ENCODE measurements at regions not wholly inside any gene's neighbourhood (a gene's known extent, or its start where the extent isn't known, plus 50 kb on each side); places are given as distances from the start of the nearest gene placed in this dataset.

GRCh38 chr5:84589926-84590325 is 205.2 kb upstream of the EDIL3 start:
- no peak for DNase-seq

DNA sequence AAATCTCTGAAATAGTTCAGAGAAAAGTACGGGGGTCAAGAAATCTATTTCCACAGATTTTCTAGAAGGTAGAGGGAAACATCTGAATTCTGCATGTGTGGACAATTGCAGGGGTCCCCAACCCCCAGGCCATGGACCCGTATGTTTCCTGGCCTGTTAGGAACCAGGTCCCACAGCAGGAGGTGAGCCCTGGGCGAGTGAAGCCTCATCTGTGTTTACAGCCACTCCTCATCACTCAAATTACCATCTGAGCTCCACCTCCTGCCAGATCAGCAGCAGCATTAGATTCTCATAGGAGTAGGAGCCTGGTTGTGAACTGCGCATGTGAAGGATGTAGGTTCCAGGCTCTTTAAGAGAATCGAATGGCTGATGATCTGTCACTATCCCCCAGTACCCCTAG is 200.5 kb upstream of the EDIL3 start:
- DNase-seq = no peak

GRCh38 chr5:84578226-84578625 is 193.5 kb upstream of the EDIL3 start:
- no peak for DNase-seq

- no peak for DNase-seq
These were observed 188.5 kb upstream of the EDIL3 start for GRCh38 chr5:84573017-84573712.

- DNase-seq = no peak
These were observed 184.6 kb upstream of the EDIL3 start for GRCh38 chr5:84569307-84569706.

DNA sequence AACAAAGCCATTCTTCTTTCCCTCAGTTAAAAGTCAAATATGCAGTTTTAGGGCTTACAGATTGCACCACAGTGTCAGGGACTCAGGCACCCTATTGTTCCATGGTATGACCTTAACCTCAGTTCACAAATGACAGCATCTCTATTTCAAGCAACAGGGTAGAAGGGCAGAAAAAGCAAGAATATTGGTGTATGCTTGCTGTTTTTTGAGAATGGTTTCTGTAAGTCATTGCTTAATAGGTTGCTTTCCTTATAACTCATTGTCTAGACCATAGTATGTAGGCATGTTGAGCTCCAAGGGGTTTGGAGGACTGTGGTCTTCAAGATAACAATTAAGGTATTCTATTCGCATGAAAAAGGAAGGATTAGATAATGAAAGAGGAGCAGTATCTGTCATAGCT is 183.5 kb upstream of the EDIL3 start:
- no peak for DNase-seq

DNA sequence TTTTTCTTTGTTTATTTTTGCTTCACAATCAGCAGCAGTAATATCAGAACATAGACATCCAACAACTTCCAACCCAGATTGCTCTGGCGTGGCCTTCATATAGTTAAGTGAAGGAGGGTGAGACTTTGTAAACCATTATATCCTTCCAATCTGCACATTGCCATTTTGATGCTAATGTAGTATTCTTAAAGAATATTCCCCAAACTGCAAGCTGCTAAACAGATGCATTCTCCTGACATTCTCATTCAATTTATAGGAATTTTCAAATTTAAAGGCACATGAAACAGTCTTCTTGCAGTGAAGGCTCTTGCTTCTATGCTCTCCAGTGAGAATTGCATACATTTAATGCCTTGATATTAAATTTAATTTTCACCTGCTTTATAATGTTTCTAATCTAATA is 181.2 kb upstream of the EDIL3 start:
- DNase-seq = no peak

DNA sequence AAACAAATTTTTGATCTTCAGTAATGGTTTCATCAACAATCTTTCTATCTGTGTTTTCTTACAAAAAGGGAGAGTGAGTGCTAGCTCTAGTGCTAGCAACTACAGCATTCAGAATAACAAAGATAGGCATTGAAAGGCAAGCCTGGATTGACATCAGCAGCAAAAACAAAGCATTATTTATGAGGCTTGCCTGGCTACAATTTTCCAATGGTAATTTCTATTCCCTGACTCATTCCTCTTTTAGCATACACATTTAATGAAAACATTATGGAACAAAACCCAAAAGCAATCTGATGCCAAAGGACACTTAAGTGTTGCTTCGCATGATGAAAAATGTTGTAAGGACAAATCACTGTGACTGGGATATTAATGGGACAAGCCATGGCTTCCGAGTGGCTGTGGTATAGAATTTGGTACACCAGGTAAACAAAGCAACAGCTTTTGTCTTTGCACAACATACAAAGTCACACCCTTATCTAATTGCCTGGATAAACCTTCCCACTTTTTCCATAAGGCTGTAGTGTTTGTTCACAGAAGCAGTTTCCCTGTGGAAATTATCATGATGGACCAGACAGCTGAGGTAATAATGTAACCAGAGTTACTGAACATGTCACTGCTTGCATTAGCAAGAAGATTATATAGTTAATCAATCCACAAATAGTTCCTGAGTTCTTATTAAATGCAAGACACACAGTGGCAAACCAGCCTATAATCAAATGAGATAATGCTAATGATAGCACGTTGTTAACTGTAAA is 179.8 kb upstream of the EDIL3 start:
- peak; percentile 78 for DNase-seq

- DNase-seq = no peak
These were observed 165.5 kb upstream of the EDIL3 start for GRCh38 chr5:84550222-84550621.

GRCh38 chr5:84549054-84549453 is 164.4 kb upstream of the EDIL3 start:
- DNase-seq = no peak

GRCh38 chr5:84546686-84547085 is 162.0 kb upstream of the EDIL3 start:
- no peak for DNase-seq

DNA sequence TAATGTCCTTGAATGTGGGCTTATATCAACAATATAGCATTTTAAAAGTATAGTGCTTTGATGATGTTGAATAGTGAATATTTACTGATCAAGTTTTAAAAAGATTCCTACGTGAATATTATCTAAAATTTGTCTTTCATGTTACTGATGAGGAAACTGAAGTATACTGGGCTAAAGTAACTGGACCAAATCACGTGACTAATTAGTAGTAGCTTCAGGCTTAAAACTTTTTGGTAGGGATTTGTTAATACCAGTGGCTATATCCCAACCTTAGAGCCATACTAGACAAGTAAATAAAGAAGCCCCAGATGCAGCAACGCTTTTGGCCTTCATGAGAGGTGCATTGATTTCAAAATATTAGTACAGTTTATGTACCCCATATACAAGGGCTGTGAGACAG is 152.1 kb upstream of the EDIL3 start:
- no peak for DNase-seq

DNA sequence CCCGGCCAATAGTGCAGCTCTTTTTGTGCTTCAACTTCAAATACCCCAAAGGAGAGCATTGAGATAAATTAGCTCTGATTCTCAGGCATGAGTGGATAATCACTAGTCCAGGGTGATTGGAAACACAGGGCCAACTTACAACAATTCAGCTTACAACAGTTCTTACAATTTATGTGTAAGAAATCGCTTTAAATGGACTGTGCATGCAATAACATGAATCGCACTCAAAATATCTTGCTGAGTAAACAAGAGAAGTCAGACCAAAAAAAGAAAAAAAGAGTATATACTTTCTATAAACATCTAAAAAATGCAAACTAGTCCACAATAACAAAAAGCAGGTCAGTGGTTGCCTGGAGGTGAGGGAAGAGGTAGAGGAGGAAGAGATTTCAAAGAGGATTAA is 150.6 kb upstream of the EDIL3 start:
- no peak for DNase-seq

GRCh38 chr5:84524491-84524890 is 139.8 kb upstream of the EDIL3 start:
- no peak for DNase-seq

DNA sequence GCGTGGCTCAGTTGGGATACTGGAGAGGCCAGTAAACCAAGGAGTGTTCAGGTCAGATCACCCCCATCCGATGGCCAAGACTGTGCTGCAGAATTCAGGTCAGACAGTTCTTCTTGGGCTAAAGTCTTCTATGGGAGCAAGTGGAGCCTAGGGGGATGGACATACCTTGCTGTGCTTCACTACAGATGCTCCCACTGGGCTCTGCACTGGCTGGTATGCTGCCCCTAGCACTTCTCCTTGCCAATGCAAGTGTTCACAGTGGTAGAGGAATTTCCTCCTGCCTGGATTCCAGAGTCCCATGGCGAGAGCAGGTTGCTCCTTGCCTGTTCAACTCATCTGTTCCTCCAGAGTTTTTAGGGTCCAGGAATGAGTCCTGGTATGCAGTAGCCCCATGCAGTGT is 134.2 kb upstream of the EDIL3 start:
- DNase-seq = no peak

- DNase-seq = no peak
These were observed 133.7 kb upstream of the EDIL3 start for GRCh38 chr5:84518370-84518769.

GRCh38 chr5:84506625-84507024 is 121.9 kb upstream of the EDIL3 start:
- DNase-seq = no peak

GRCh38 chr5:84494453-84494852 is 109.8 kb upstream of the EDIL3 start:
- DNase-seq = no peak

DNA sequence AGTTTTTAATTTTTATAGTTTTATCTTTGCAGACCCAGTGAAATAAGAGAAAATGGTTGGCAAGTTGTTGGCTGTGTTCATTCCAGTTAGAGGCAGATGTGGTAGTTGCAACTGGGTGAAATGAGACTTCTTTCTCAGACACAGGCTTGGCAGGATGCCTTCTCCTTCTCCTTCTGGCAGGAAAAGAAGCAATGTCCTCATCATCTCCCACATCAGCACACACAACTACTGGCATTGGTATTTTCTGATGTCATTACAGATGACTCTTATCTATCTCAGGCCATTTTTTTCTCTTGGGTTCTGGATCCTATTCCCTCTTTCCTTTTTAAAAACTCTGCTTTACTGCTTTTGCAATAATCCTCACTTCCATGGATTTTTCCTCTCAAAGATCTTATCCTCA is 103.3 kb upstream of the EDIL3 start:
- no peak for DNase-seq

GRCh38 chr5:84480873-84481637 is 96.4 kb upstream of the EDIL3 start:
- no peak for DNase-seq

DNA sequence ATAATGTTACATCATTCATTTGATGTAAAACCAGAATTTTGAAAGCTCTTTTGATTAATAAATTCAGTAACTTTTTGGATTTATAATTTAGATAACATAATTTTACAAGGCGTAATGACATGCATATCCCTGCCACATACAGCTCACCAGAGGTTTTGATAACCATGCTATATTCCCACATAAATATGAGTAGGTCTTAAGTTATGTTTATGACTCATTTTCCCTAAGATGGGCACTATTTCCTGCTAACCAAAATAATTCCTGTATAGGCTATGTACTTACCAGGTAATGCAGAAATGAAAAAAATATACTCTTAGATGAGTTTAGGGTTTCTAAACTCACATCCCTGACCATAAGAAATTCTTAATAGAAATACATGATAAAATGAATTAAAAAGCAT is 93.9 kb upstream of the EDIL3 start:
- no peak for DNase-seq

- no peak for DNase-seq
These were observed 92.8 kb upstream of the EDIL3 start for GRCh38 chr5:84477485-84477884.

DNA sequence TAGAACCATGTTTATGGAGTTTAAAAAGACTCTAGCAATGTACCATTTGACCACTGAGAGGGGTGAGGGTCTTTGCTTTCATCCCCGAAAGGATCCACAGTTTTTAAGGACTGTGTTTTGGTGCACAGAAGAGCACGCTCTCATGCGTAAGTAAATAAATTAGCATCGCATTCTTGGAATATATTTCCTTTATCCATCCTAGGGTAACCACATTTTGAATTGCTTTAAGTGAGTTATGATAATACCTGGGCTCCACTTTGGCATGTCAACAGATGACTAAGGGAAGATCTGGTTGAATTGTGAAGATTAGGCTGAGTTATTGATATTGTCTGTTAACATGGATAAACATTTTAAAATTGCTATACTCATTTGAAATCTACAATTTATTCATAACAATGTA is 89.4 kb upstream of the EDIL3 start:
- DNase-seq = no peak

DNA sequence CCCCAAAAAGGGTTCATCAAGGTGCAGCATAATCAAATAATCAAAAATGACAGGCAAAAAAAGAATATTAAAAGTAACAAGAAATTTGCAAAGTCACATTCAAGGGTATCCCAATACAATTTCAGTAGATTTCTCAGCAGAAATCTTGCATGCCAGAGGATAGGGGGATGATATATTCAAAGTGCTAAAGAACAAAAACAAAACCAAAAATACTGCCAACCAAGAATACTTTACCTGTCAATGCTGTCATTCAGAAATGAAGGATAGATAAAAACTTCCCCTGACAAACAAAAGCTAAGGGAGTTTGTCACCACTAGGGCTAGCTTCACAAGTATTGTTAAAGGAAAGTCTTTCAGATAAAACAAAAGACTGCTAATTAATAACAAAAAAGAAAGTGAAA is 68.7 kb upstream of the EDIL3 start:
- no peak for DNase-seq
